Activated CD4-positive, alpha-beta T cell treated with anti-CD3 and anti-CD28 coated beads for 36 hours (primary cell): ENCODE measurements at regions not wholly inside any gene's neighbourhood (a gene's known extent, or its start where the extent isn't known, plus 50 kb on each side); places are given as distances from the start of the nearest gene placed in this dataset.

Experiments
- ATAC-seq: fragments of 200-7000 bp; cut with Tn5 transposase; one replicate; pipeline ENCODE4 v1.10.0; 2021; ENCODE audit warnings: mild to moderate bottlenecking, moderate library complexity
- CTCF ChIA-PET: fragments of 350-600 bp; sonication (Branson Sonifier 250); formaldehyde crosslinking; loops from one replicate; lab custom pipeline; 2021; ENCODE audit warnings: antibody characterized with exemption; lab: Charles Lee
- POLR2A ChIA-PET: fragments of 350-600 bp; sonication (Branson Sonifier 250); formaldehyde crosslinking; loops from one replicate; lab custom pipeline; 2021; ENCODE audit warnings: antibody characterized with exemption, inconsistent platforms; lab: Charles Lee
- DNase-seq: peaks from one replicate; pipeline ENCODE4 v3.0.0-alpha.2; 2020
- H3K27ac Mint-ChIP-seq: one replicate; pipeline ENCODE4 v1.8.0; 2021; ENCODE audit warnings: mixed read lengths
- H3K27me3 Mint-ChIP-seq: one replicate; pipeline ENCODE4 v1.8.0; 2021; ENCODE audit warnings: mixed read lengths
- H3K36me3 Mint-ChIP-seq: one replicate; pipeline ENCODE4 v1.8.0; 2021; ENCODE audit warnings: low read depth, mixed read lengths
- H3K4me1 Mint-ChIP-seq: one replicate; pipeline ENCODE4 v1.8.0; 2021; ENCODE audit warnings: mixed read lengths
- H3K4me3 Mint-ChIP-seq: one replicate; pipeline ENCODE4 v1.8.0; 2021; ENCODE audit warnings: mild to moderate bottlenecking, moderate library complexity, mixed read lengths
- H3K9me3 Mint-ChIP-seq: one replicate; pipeline ENCODE4 v1.8.0; 2021; ENCODE audit warnings: low read depth, mixed read lengths
- intact Hi-C, 2 experiments: fragments of 100-400 bp; cut with DNase I in 1 of 2; cut with micrococcal nuclease in 1 of 2; formaldehyde crosslinking; loops; one replicate each; pipeline versions ENCODE4 v1.14.2 to v1.15.1; 2022 to 2024; cut with DNase I, micrococcal nuclease

GRCh38 chr7:118060692-118061091 is 123.3 kb upstream of the LSM8 start:
- Mint-ChIP-seq H3K36me3 (no peaks in the 10 kb centered on the region), H3K27me3 (peaks cover 10% of the 10 kb centered on the region), H3K9me3 (peaks cover 3% of the 10 kb centered on the region), H3K27ac (no peak overlapping the region), H3K4me1 (peaks cover 2% of the 10 kb centered on the region), H3K4me3 (no peak overlapping the region)
- ChIA-PET POLR2A (no interaction called here), CTCF (no interaction called here)
- intact Hi-C loops = no loop called here
- no peak for ATAC-seq
- DNase-seq = no peak

- no peaks in the 10 kb centered on the region for H3K36me3 Mint-ChIP-seq
- H3K4me1 Mint-ChIP-seq = peaks cover 2% of the 10 kb centered on the region
- H3K4me3 Mint-ChIP-seq = no peak overlapping the region
- peaks cover 3% of the 10 kb centered on the region for H3K9me3 Mint-ChIP-seq
- POLR2A ChIA-PET = no interaction called here
- no peak overlapping the region for H3K27ac Mint-ChIP-seq
- intact Hi-C loops = no loop called here
- H3K27me3 Mint-ChIP-seq = peaks cover 10% of the 10 kb centered on the region
- no peak for DNase-seq
- CTCF ChIA-PET = no interaction called here
- ATAC-seq = no peak
Measured at GRCh38 chr7:118061386-118061785, 122.6 kb upstream of the LSM8 start.

- Mint-ChIP-seq H3K36me3 (no peaks in the 10 kb centered on the region), H3K27ac (no peak overlapping the region), H3K27me3 (peaks cover 15% of the 10 kb centered on the region), H3K9me3 (no peaks in the 10 kb centered on the region), H3K4me3 (no peak overlapping the region), H3K4me1 (no peaks in the 10 kb centered on the region)
- no peak for DNase-seq
- CTCF ChIA-PET = no interaction called here
- POLR2A ChIA-PET = no interaction called here
- no peak for ATAC-seq
- intact Hi-C loops = no loop called here
Measured at GRCh38 chr7:118072893-118073674, 110.9 kb upstream of the LSM8 start.

GRCh38 chr7:118075936-118076335 is 108.0 kb upstream of the LSM8 start:
- Mint-ChIP-seq H3K4me1 (peaks cover 6% of the 10 kb centered on the region), H3K9me3 (no peaks in the 10 kb centered on the region), H3K27me3 (peaks cover 15% of the 10 kb centered on the region), H3K27ac (no peak overlapping the region), H3K36me3 (no peaks in the 10 kb centered on the region), H3K4me3 (no peak overlapping the region)
- CTCF ChIA-PET = no interaction called here
- POLR2A ChIA-PET = no interaction called here
- ATAC-seq (no peak), DNase-seq (no peak)
- intact Hi-C loops = no loop called here

GRCh38 chr7:118076564-118076963 is 107.4 kb upstream of the LSM8 start:
- H3K27me3 Mint-ChIP-seq = peaks cover 20% of the 10 kb centered on the region
- no peak overlapping the region for H3K27ac Mint-ChIP-seq
- no peak overlapping the region for H3K4me3 Mint-ChIP-seq
- intact Hi-C loops = no loop called here
- DNase-seq = no peak
- ChIA-PET POLR2A (no interaction called here), CTCF (no interaction called here)
- no peaks in the 10 kb centered on the region for H3K9me3 Mint-ChIP-seq
- H3K36me3 Mint-ChIP-seq = no peaks in the 10 kb centered on the region
- no peak for ATAC-seq
- peaks cover 11% of the 10 kb centered on the region for H3K4me1 Mint-ChIP-seq

- peaks cover 16% of the 10 kb centered on the region for H3K27me3 Mint-ChIP-seq
- intact Hi-C loops = no loop called here
- H3K4me1 Mint-ChIP-seq = peaks cover 11% of the 10 kb centered on the region
- no peaks in the 10 kb centered on the region for H3K9me3 Mint-ChIP-seq
- POLR2A ChIA-PET = no interaction called here
- CTCF ChIA-PET = no interaction called here
- no peak overlapping the region for H3K27ac Mint-ChIP-seq
- H3K4me3 Mint-ChIP-seq = no peak overlapping the region
- no peaks in the 10 kb centered on the region for H3K36me3 Mint-ChIP-seq
- ATAC-seq (no peak), DNase-seq (no peak)
Measured at GRCh38 chr7:118078015-118078414, 105.9 kb upstream of the LSM8 start.

- POLR2A ChIA-PET = no interaction called here
- Mint-ChIP-seq H3K4me1 (peaks cover 18% of the 10 kb centered on the region), H3K27me3 (peaks cover 17% of the 10 kb centered on the region), H3K27ac (no peak overlapping the region), H3K4me3 (no peak overlapping the region), H3K9me3 (no peaks in the 10 kb centered on the region), H3K36me3 (no peaks in the 10 kb centered on the region)
- no peak for DNase-seq
- intact Hi-C loops = no loop called here
- CTCF ChIA-PET = no interaction called here
- no peak for ATAC-seq
Measured at GRCh38 chr7:118079369-118079768, 104.6 kb upstream of the LSM8 start.

- peak; percentile 69 for DNase-seq
- POLR2A ChIA-PET = no interaction called here
- Mint-ChIP-seq H3K9me3 (no peaks in the 10 kb centered on the region), H3K27me3 (peaks cover 20% of the 10 kb centered on the region), H3K4me3 (no peak overlapping the region), H3K36me3 (no peaks in the 10 kb centered on the region), H3K4me1 (peaks cover 18% of the 10 kb centered on the region), H3K27ac (no peak overlapping the region)
- CTCF ChIA-PET = interaction anchor here (0.6 kb wide), 1 partner anchor 105 kb away, joined by 3 read pairs; no protein-coding TSS in a partner anchor
- intact Hi-C loops = no loop called here
- peak; percentile 100 for ATAC-seq
Measured at GRCh38 chr7:118080947-118081346, 103.0 kb upstream of the LSM8 start.

GRCh38 chr7:118082506-118082905 is 101.5 kb upstream of the LSM8 start:
- peaks cover 18% of the 10 kb centered on the region for H3K4me1 Mint-ChIP-seq
- H3K27ac Mint-ChIP-seq = no peak overlapping the region
- intact Hi-C loops = no loop called here
- H3K27me3 Mint-ChIP-seq = peaks cover 25% of the 10 kb centered on the region
- H3K9me3 Mint-ChIP-seq = no peaks in the 10 kb centered on the region
- ChIA-PET POLR2A (no interaction called here), CTCF (no interaction called here)
- ATAC-seq (no peak), DNase-seq (no peak)
- no peak overlapping the region for H3K4me3 Mint-ChIP-seq
- no peaks in the 10 kb centered on the region for H3K36me3 Mint-ChIP-seq

- no peak for ATAC-seq
- Mint-ChIP-seq H3K4me3 (no peak overlapping the region), H3K27me3 (peaks cover 26% of the 10 kb centered on the region), H3K9me3 (no peaks in the 10 kb centered on the region), H3K27ac (no peak overlapping the region), H3K4me1 (peaks cover 18% of the 10 kb centered on the region), H3K36me3 (no peaks in the 10 kb centered on the region)
- CTCF ChIA-PET = no interaction called here
- POLR2A ChIA-PET = no interaction called here
- intact Hi-C loops = no loop called here
- DNase-seq = no peak
Measured at GRCh38 chr7:118085000-118085399, 99.0 kb upstream of the LSM8 start.

- DNase-seq (no peak), ATAC-seq (no peak)
- POLR2A ChIA-PET = no interaction called here
- CTCF ChIA-PET = no interaction called here
- intact Hi-C loops = no loop called here
- Mint-ChIP-seq H3K9me3 (no peaks in the 10 kb centered on the region), H3K27me3 (peaks cover 25% of the 10 kb centered on the region), H3K4me1 (peaks cover 8% of the 10 kb centered on the region), H3K36me3 (no peaks in the 10 kb centered on the region), H3K4me3 (no peak overlapping the region), H3K27ac (no peak overlapping the region)
Measured at GRCh38 chr7:118087126-118087525, 96.8 kb upstream of the LSM8 start.

GRCh38 chr7:118094044-118094443 is 89.9 kb upstream of the LSM8 start:
- ChIA-PET CTCF (no interaction called here), POLR2A (no interaction called here)
- no peaks in the 10 kb centered on the region for H3K9me3 Mint-ChIP-seq
- no peak for ATAC-seq
- H3K27me3 Mint-ChIP-seq = peaks cover 13% of the 10 kb centered on the region
- intact Hi-C loops = no loop called here
- H3K36me3 Mint-ChIP-seq = no peaks in the 10 kb centered on the region
- DNase-seq = no peak
- no peak overlapping the region for H3K27ac Mint-ChIP-seq
- H3K4me1 Mint-ChIP-seq = no peaks in the 10 kb centered on the region
- H3K4me3 Mint-ChIP-seq = no peak overlapping the region
